Omental fat pad (tissue), 3 donors: ENCODE measurements at regions not wholly inside any gene's neighbourhood (a gene's known extent, or its start where the extent isn't known, plus 50 kb on each side); places are given as distances from the start of the nearest gene placed in this dataset.

Experiments
- ATAC-seq: fragments of 150-250 bp; one replicate; pipeline ENCODE4 v1.9.1; 2016; ENCODE audit warnings: mild to moderate bottlenecking, moderate library complexity; ENCODE audit not compliant: low FRiP score
- DNase-seq: peaks from one replicate; pipeline ENCODE4 v3.0.0-alpha.2; 2019; ENCODE audit warnings: low spot score
- CTCF ChIP-seq, 3 donors: fragments of 450-650 bp; IDR thresholded peaks; one replicate each; pipeline ENCODE4 v1.5.1; 2016 to 2017; ENCODE audit warnings: antibody characterized with exemption in 3 of 3, mild to moderate bottlenecking in 3 of 3, moderate library complexity in 2 of 3

GRCh38 chr4:170656506-170656905, 566.8 kb upstream of the AADAT start:
- no peak for TF ChIP-seq CTCF (IDR thresholded peaks at IDR 0.05)
- ATAC-seq = no peak
- DNase-seq = no peak

GRCh38 chr4:170652571-170652970, 562.8 kb upstream of the AADAT start:
- ATAC-seq (no peak), DNase-seq (no peak)
- no peak for TF ChIP-seq CTCF (IDR thresholded peaks at IDR 0.05)

GRCh38 chr4:170651786-170652185, 562.0 kb upstream of the AADAT start:
- DNase-seq (no peak), ATAC-seq (no peak)
- no peak for TF ChIP-seq CTCF (IDR thresholded peaks at IDR 0.05)

GRCh38 chr4:170627418-170627817, 537.7 kb upstream of the AADAT start:
- no peak for TF ChIP-seq CTCF (IDR thresholded peaks at IDR 0.05)
- no peak for DNase-seq
- ATAC-seq = no peak

GRCh38 chr4:170623899-170624298, 534.1 kb upstream of the AADAT start:
- DNase-seq (no peak), ATAC-seq (no peak)
- TF ChIP-seq CTCF (IDR thresholded peaks at IDR 0.05) = no peak

- TF ChIP-seq CTCF (IDR thresholded peaks at IDR 0.05) = no peak
- DNase-seq = no peak
- no peak for ATAC-seq
Measured at GRCh38 chr4:170610434-170610833, 520.7 kb upstream of the AADAT start.

- ATAC-seq (no peak), DNase-seq (no peak)
- no peak for TF ChIP-seq CTCF (IDR thresholded peaks at IDR 0.05)
Measured at GRCh38 chr4:170599894-170600293, 510.1 kb upstream of the AADAT start.
